Limb (tissue), 2 donors: ENCODE measurements at regions not wholly inside any gene's neighbourhood (a gene's known extent, or its start where the extent isn't known, plus 50 kb on each side); places are given as distances from the start of the nearest gene placed in this dataset.
A peak's percentile ranks its signal among the peaks of the same experiment; 100 is the strongest.

ENCODE experiments used
- DNase-seq, 2 donors: peaks; one replicate each; pipeline ENCODE4 v3.0.0-alpha.2; 2016; ENCODE audit errors: extremely low spot score in 2 of 2

- DNase-seq = no peak
Observed at GRCh38 chr5:23368393-23368792, 139.0 kb upstream of the PRDM9 start.

DNA sequence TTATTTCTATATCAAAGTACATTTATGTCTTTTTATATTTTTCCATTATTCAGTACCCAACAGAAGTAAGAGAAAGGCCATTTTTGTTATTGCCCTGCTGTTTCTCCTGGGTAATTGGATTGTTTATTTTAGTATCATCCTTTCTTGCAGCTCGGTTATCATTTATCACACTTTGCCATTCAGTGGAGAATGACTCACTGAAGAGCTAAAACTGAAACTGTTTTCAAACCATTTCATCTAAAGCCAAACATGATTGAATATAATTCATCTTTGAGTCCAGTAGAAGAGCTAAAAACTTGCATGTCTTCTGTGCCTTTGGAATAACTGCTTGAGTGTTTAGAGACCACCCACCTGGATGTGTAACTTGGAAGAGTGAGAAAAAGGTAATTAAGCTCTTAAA lies 139.5 kb upstream of the PRDM9 start:
- no peak for DNase-seq

- DNase-seq = no peak
Observed at GRCh38 chr5:23353286-23353685, 154.1 kb upstream of the PRDM9 start.

DNA sequence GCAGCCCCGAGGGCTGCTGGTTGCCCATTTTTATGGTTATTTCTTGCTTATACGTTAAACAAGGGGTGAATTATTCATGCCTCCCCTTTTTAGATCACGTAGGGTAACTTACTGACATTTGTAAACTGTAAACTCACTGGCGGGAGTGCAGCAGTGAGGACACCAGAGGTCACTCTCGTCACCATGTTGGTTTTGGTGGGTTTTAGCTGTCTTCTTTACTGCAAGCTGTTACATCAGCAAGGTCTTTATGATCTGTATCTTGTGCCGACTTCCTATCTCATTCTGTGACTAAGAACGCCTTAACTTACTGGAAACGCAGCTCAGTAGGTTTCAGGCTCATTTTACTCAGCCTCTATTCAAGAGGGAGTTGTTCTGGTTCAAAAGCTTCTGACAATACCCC lies 155.0 kb upstream of the PRDM9 start:
- DNase-seq = no peak

DNA sequence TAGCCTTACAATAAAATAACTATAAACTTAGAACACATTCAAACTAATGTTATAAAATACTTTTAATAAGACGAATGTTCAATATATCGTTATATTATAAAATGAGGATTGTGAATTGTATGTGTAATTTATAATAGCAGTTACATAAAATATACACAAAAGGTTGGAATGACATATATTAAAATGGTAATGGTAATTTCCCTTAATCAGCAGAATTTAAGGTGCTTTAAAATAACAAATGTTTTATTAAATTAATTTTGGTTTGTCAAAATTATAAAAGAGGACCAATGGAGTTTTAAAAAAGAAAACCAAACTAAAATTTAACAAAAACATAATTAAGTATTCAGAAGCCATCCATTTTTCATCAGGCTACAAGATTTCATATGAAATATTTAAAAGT lies 164.3 kb upstream of the PRDM9 start:
- DNase-seq = no peak

DNA sequence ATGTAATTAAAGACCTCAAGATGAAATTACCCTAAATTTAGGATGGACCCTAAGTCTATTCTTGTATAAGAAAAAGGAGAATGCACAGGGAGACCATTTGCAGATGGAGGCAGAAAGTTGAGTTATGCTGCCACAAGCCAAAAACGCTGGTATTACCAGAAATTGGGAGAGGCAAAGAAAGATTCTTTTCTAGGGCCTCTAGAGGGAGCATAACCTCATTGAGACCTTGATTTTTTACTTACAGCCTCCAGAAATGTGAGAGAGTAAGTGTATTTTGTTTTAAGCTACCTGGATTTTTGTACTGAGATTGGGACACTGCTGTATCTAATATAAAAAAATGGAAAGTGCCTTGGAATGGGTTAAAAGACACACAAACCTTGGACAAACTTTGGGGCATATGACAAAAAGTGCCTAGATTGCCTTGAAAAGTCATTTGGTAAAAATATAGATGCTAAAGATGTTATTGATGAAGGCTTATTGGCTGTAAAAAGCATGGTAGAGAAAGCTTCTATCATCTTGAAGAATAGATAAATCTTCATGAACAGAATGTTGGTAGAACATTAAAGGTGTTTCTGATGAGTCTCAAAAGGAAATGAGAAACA lies 174.7 kb upstream of the PRDM9 start:
- peak in 1 of 2 donors; percentile 11 for DNase-seq

- DNase-seq = no peak
Observed at GRCh38 chr5:23330726-23331125, 176.7 kb upstream of the PRDM9 start.

DNA sequence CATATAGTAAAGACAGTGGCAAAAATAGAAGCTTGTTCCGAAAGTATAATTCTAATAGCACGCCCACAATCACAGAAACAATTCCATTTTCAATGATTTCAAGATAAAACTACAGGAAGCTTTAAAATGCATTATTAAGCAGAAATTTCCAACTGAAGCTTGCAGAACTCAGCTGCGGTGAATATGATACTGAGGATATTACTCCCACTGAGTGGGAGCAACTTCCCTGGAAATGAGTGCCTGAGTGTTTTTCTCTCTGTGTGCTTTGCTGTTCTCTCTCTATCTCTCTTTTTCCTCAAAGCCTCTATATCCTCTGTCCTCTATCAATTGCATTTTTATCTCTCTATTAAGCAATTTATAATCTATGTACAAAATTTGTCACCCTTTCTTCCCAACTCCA lies 187.5 kb upstream of the PRDM9 start:
- no peak for DNase-seq

- DNase-seq = no peak
Observed at GRCh38 chr5:23318960-23319359, 188.4 kb upstream of the PRDM9 start.

- DNase-seq = no peak
Observed at GRCh38 chr5:23318166-23318565, 189.2 kb upstream of the PRDM9 start.

DNA sequence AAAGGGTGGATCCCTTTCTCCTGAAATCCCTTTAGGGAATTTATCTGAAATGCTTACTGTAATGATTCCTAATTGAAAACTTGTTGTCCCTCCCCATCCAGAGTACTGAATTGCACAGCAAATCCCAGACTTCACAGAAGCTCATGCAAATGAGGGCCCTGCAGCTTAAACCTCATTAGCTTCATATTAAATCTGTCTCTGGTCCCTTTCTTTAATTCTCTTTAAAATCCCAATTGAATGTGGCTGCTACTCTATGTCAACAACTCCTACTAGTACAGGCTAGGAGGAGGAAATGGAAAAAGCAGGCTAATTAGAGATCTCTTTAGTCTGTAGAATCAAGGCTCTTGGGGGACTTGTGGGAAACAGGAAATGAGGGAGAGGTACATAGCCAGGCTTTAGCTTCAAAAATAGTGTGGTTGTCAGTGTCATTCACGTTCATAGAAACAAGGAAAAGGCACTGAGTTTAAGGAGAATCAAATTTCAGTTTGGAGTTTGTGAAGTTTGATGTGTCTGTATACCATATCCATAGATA lies 191.3 kb upstream of the PRDM9 start:
- DNase-seq = no peak

DNA sequence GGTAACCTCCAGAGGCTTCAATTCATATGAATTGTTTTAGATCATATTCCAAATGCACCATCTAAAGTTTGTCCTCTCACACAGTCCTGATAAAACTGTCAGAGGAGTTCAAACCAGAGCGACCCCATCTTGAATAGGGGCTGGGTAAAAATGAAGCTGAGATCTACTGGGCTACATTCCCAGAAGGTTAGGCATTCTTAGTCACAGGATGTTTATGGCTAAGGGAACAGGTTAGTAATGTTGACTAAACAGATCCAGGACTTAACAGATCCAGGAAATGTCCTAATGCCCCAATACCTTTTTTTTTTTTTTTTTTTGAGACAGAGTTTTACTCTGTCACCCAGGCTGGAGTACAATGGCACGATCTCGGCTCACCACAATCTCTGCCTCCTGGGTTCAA lies 192.6 kb upstream of the PRDM9 start:
- DNase-seq = no peak

GRCh38 chr5:23305055-23305454 lies 202.4 kb upstream of the PRDM9 start:
- DNase-seq = no peak

DNA sequence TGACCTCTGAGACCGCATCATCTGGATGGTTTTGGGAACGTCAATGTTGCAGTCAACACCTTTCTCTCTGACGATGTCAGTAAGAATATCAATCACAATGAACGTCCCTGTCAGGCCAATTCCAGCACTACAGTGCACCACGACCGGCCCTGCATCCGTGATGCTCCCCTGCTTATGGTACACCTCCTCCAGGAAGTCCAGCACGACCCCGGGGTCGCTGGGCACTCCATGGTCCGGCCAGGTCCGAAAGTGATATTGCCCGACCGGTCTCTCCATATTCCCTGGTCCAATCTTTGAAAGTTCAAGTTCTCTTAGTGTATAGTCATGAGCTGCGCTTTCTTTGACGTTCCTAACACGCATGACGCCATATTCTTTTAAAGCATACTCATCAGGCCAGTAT lies 203.6 kb upstream of the PRDM9 start:
- no peak for DNase-seq

DNA sequence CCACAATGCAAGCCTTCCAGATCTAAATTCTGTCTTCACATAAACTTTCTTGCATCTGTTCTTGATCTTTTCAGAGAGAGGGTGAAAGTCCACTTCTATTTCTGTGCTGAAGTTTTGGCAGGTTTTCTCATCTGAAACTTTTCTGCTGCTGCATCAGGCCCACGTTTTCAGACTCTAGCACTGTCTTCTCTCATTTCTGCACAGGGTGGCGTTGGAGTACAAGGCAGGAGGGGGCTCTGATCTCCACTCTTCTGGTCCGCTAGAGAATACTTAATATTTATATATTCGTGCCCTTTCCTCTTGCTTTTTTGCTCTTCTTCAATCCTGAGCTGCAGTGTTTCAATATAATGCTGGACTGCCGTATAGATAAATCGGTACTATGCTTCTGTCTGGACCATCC lies 204.0 kb upstream of the PRDM9 start:
- DNase-seq = no peak

DNA sequence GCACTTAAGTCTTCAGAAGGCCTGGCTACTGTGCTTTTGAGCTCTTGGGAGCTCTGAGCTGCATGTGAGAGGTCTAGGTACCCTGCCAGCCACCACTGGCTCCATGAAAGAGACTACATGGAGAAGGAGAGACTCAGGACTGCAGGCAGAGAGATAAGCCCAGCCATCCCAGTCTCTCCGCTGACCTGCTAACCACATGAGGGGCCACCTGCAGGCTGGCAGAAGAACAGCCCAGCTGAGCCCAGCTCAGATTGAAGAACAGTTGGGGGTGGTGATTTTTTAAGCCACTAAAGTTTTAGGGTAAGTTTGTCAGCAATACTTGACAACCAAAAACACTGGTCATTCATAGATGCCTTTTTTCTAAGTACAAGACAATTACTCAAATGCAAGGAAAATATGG lies 205.0 kb upstream of the PRDM9 start:
- no peak for DNase-seq

DNA sequence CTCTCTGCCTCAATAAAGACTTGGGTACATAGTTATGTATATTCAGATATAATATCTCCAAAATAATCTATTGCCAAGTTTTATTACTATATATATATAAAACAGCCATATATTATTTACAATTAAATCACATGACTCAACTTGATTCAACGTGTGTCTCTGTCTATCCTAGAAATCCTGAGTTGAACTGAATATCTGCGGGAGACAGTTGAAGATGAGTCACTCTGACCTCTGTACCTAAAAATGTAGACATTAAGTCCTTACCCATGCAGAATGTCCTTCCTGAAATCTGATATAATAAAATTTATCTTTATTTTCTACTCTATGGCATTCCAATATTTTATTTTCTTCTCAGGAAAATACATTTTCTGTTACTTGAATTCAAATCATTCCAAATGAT lies 218.2 kb upstream of the PRDM9 start:
- no peak for DNase-seq

DNA sequence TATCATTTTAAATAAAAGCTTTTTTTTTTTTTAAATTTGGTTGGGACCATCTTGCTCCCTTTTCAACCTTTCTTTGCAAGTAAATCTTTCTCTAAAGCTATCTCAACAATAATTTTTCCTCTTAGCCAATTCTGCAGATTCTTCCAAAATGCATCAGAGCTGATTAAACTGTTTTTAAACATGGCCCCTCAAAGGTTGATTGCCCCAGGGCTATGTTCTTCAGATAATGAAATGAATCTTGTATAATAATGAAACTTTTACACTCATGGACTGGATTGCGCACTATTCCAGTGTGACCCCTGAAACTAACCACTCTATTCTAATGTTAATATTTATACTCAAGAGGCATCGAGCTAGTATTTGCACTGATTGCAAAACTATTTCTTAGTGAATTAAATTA lies 222.8 kb upstream of the PRDM9 start:
- DNase-seq = no peak

DNA sequence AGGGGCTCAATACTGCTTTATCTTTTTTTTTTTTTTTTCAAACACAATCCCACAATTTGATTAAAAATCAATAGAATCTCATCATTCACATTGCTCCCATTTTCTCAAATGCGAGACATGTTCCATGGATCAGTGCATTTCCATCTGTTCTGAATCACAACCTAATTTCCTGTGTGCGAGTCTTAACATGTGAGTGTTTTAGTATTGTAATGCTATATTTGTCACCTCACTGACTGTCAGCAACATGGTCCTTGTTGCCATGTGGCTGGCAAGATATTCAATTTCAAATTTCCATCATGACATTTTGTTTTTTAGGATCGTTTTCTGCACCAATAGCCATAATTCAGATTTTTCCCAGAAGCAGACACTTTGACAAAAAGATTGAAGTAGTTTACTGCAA lies 233.2 kb upstream of the PRDM9 start:
- no peak for DNase-seq

- no peak for DNase-seq
Observed at GRCh38 chr5:23269981-23270380, 237.4 kb upstream of the PRDM9 start.

GRCh38 chr5:23268136-23268535 lies 239.3 kb upstream of the PRDM9 start:
- no peak for DNase-seq

GRCh38 chr5:23260621-23261020 lies 246.8 kb upstream of the PRDM9 start:
- no peak for DNase-seq

DNA sequence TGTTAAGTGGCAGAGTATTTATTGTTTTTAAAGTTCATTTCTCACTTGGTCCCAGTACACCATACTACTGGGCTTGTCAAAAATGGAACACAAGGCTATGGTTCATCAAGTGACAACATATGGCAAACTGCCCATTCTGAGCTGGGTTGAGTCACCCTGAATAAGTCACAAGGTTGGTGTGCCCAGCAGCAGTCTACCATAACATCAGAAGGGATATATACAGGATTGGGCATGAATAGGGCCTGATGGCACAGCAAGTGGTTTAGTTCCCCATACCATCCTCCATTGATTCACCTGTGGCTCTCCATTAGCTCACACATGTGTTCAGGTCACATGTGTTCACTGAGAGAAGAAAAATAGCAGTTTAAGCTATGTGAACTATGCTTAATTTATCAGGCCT lies 249.8 kb upstream of the PRDM9 start:
- no peak for DNase-seq

- no peak for DNase-seq
Observed at GRCh38 chr5:23253621-23254198, 253.7 kb upstream of the PRDM9 start.
